GM19372 (cell line): ENCODE measurements at regions not wholly inside any gene's neighbourhood (a gene's known extent, or its start where the extent isn't known, plus 50 kb on each side); places are given as distances from the start of the nearest gene placed in this dataset.
"Not testable (repeated sequence)": the region's sequence is repeated elsewhere in the genome, so short reads cannot be mapped to it uniquely, and the experiment has no call there.

Experiments
- ATAC-seq: cut with Tn5 transposase; IDR thresholded peaks from one replicate; pipeline ENCODE4 v1.9.1; 2021; ENCODE audit warnings: mild to moderate bottlenecking, low read depth, moderate library complexity; ENCODE audit not compliant: unreplicated experiment

GRCh38 chr4:104649631-104650030 lies 154.9 kb upstream of the CXXC4 start:
- no peak for ATAC-seq

- ATAC-seq, result not testable (repeated sequence)
Measured at GRCh38 chr4:104662269-104662668, 167.6 kb upstream of the CXXC4 start.

- no peak for ATAC-seq
Measured at GRCh38 chr4:104677116-104677515, 182.4 kb upstream of the CXXC4 start.

- ATAC-seq, result no peak
Measured at GRCh38 chr4:104682311-104682710, 187.6 kb upstream of the CXXC4 start.

GRCh38 chr4:104693601-104694201 lies 199.0 kb upstream of the CXXC4 start:
- no peak for ATAC-seq

- ATAC-seq, result no peak
Measured at GRCh38 chr4:104716584-104716983, 221.9 kb upstream of the CXXC4 start.

- peak; percentile 82 for ATAC-seq
Measured at GRCh38 chr4:104719539-104720230, 225.0 kb upstream of the CXXC4 start.

- ATAC-seq, result no peak
Measured at GRCh38 chr4:104722467-104722866, 227.8 kb upstream of the CXXC4 start.

- ATAC-seq, result no peak
Measured at GRCh38 chr4:104726002-104726401, 231.3 kb upstream of the CXXC4 start.

GRCh38 chr4:104727643-104728042 lies 232.9 kb upstream of the CXXC4 start:
- ATAC-seq, result no peak

GRCh38 chr4:104728380-104729122 lies 233.9 kb upstream of the CXXC4 start:
- ATAC-seq, result no peak

GRCh38 chr4:104732766-104733165 lies 238.1 kb upstream of the CXXC4 start:
- ATAC-seq, result no peak

GRCh38 chr4:104735174-104735573 lies 240.5 kb upstream of the CXXC4 start:
- ATAC-seq, result no peak

GRCh38 chr4:104740161-104740560 lies 245.5 kb upstream of the CXXC4 start:
- no peak for ATAC-seq

- peak; percentile 94 for ATAC-seq
Measured at GRCh38 chr4:104743215-104743653, 248.5 kb upstream of the CXXC4 start.

GRCh38 chr4:104747635-104748034 lies 252.9 kb upstream of the CXXC4 start:
- ATAC-seq, result no peak

GRCh38 chr4:104749062-104749461 lies 254.4 kb upstream of the CXXC4 start:
- peak; percentile 36 for ATAC-seq

GRCh38 chr4:104750008-104750407 lies 255.3 kb upstream of the CXXC4 start:
- ATAC-seq, result no peak

- no peak for ATAC-seq
Measured at GRCh38 chr4:104751468-104751867, 256.8 kb upstream of the CXXC4 start.

- ATAC-seq, result peak; percentile 72
Measured at GRCh38 chr4:104752337-104752736, 257.6 kb upstream of the CXXC4 start.

- no peak for ATAC-seq
Measured at GRCh38 chr4:104756837-104757236, 262.1 kb upstream of the CXXC4 start.

GRCh38 chr4:104758574-104758973 lies 263.9 kb upstream of the CXXC4 start:
- ATAC-seq, result no peak
